Epithelial cell of esophagus (primary cell): ENCODE measurements at regions not wholly inside any gene's neighbourhood (a gene's known extent, or its start where the extent isn't known, plus 50 kb on each side); places are given as distances from the start of the nearest gene placed in this dataset.
A peak's percentile ranks its signal among the peaks of the same experiment; 100 is the strongest.

Experiments used
- DNase-seq: peaks from one replicate; pipeline ENCODE4 v3.0.0; 2010; ENCODE audit warnings: low read depth
- H3K4me3 ChIP-seq: 2 replicates; pipeline ENCODE4 v1.5.1; 2011; ENCODE audit warnings: mild to moderate bottlenecking, low read length, control low read depth
- CTCF ChIP-seq: IDR thresholded peaks from 2 replicates; pipeline ENCODE4 v1.5.1; 2011; ENCODE audit warnings: low read depth, mild to moderate bottlenecking, low read length, control low read depth, inconsistent platforms; ENCODE audit not compliant: insufficient read depth; ENCODE audit errors: missing control alignments

GRCh38 chr6:90948540-90948939 lies 361.7 kb upstream of the MAP3K7 start:
- no peak overlapping the region for H3K4me3 ChIP-seq
- TF ChIP-seq CTCF: no peak
- DNase-seq: no peak

- no peak for TF ChIP-seq CTCF
- DNase-seq: no peak
- no peak overlapping the region for H3K4me3 ChIP-seq
These were observed 360.6 kb upstream of the MAP3K7 start for GRCh38 chr6:90947184-90948064.

- H3K4me3 ChIP-seq: no peak overlapping the region
- DNase-seq: peak; percentile 3
- no peak for TF ChIP-seq CTCF
These were observed 355.0 kb upstream of the MAP3K7 start for GRCh38 chr6:90941885-90942284.

- TF ChIP-seq CTCF: peak; percentile 56
- no peak overlapping the region for H3K4me3 ChIP-seq
- peak; percentile 78 for DNase-seq
These were observed 354.1 kb upstream of the MAP3K7 start for GRCh38 chr6:90940812-90941481.

- TF ChIP-seq CTCF: no peak
- no peak overlapping the region for H3K4me3 ChIP-seq
- DNase-seq: no peak
These were observed 353.0 kb upstream of the MAP3K7 start for GRCh38 chr6:90939906-90940305.

- no peak overlapping the region for H3K4me3 ChIP-seq
- DNase-seq: peak; percentile 17
- no peak for TF ChIP-seq CTCF
These were observed 351.2 kb upstream of the MAP3K7 start for GRCh38 chr6:90938122-90938521.
